ENCODE measurements at regions not wholly inside any gene's neighbourhood (a gene's known extent, or its start where the extent isn't known, plus 50 kb on each side); places are given as distances from the start of the nearest gene placed in this dataset.

DNA sequence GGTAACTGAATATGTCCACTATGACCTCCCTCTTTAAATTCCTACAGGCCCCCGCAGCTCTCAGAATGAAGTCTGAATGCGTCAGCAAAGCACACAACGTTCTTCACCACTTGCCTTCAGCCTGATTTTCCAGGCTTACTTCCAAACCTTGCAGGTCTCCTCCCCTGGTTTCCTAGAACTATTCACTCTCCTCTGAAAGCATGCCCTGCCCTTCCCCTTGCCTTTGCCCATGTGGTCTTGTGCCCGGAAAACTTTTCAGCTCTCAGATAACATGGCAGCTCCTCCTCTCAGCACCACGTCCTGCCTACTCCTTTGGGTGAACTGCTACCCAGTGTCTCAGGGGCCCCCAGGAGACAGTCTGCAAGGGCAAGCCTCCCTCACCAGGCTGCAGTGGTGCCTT is 268.5 kb upstream of the LDB2 start:
- no peak for DNase-seq

DNA sequence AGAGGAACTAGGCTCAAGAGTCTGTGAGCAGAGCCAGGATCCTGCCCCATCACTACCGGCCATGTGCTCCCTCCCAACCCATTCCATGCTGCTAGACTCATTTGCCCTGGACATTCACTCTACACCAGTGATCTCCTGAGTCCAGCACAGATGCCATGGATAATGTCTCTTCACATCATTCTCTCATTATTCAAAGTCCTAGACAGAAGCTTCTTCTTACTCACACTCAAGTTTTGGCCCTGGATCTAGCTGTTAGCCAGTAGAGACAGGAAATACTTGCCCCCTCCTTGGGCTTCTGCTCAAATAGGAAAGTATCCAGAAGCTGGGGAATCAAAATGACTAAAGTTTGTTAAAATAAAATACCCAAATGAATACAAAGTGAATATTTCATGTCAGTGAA is 266.8 kb upstream of the LDB2 start:
- no peak for DNase-seq

DNA sequence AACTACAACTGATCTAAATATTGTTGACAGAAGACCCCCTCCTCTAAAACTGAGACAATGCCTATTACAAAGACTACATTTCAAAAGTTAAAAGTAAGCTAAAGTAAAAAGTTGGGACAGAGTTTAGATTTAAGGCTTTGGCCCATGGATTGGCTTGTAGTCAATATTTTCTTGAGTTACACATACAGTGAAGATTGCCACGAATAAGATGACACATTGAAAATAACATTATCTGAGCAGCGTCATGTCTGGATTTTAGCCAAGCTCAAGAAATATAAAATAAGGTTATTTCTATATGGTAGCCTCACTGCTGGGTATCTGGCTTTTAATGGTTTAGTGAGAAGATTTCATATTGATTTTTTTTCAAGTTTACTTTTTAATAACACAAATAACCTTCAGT is 266.2 kb upstream of the LDB2 start:
- no peak for DNase-seq

DNA sequence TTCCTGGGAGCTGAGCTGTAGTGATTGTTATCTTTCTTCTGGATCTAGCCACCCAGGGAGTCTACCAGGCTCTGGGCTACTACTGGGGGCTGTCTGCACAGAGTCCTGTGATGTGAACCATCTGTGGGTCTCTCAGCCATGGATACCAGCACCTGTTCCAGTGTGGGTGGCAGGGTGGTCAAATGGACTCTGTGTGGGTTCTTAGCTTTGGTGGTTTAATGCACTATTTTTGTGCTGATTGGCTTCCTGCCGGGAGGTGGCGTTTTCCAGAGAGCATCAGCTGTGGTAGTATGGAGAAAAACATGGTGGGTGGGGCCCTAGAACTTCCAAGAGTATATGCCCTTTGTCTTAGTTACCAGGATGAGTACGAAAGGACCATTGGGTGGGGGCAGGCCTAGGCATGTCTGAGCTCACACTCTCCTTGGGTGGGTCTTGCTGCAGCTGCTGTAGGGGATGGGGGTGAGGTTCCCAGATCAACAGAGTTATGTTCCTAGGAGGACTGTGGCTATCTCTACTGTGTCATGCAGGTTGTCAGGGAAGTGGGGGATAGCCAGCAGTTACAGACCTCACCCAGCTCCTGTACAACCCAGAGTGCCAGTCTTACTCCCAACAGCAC is 264.8 kb upstream of the LDB2 start:
- DNase-seq: no peak

DNA sequence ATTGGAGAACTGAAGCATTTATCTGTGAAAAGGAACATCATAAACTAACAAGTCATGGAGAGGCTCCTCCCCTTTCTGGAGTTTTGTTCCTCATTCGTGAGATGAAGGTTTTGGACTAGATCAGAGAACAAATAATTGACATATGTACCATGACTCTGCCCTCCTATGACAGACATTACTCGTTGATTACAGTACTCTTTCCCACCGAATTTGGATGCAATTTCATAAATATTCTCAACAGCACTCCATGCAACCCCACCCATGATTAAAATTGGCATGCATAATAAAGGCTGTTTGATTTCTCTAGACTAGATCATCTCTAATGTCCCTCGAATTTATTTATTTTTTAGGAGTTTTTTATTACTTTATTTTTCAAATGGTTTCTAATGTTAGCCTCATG is 258.9 kb upstream of the LDB2 start:
- no peak for DNase-seq

DNA sequence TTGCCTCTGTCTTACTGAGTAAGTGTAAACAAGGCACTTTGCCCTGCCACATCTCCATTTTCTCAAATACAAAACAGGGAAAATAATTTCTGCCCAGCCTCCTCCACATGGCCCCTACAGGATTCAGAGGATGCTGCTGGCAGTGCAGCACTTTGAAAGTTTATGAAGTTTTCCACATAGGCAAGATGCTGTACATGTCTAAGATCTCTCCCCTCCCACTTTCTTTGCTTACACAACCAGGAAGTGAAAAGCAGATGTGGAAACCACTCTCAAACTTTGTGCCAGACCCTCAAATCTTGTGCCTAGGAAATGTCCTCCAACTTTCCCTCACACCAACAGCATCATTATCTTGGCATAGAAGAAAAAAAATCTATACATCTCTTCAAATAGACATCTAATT is 257.0 kb upstream of the LDB2 start:
- DNase-seq: no peak

DNA sequence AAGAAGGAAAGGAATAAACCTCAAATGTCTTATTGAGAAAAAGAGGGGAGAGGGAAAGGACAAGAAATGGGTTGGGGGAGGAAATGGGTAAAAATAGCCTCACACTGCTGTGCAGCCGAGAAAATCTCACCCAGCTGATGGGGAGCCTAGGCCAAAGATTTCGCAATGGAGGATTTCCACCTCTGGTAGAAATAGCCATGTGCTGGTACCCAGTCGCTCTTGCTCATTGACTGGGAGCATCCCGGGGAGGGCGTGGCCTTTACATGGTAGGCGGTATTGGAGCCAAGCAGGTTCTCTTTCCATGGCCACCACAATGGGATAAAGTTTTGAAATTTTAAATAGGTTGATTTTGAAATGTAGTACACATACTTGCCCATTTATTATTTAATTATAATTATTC is 255.1 kb upstream of the LDB2 start:
- DNase-seq: no peak

DNA sequence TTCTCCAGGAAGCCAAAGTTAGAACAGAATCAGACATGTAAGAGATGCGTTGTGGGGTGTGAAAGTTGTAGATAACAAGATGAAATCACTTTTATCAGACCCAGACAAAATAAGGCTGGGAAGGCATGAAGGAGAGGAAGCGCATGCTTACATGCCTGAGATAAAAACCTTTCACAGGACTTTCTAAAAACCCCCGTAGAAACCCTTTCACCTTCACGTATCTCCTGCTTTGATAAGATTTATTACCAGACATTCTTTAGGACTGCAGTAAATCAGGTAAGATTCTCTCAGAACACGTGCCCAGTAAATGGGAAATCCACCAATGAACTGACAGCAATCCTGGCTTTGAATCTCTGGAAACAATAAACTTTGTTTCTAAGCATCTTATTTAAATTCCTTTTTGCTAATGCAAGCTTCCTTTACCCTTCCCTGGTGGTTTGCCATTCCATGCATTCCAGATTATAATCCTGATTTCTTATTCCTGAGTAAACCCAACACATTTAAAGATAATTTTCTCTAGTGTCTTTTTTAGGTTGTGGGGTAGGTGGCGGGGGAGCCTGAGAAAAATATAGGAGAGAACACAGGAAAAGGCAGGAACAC is 254.6 kb upstream of the LDB2 start:
- DNase-seq: no peak

DNA sequence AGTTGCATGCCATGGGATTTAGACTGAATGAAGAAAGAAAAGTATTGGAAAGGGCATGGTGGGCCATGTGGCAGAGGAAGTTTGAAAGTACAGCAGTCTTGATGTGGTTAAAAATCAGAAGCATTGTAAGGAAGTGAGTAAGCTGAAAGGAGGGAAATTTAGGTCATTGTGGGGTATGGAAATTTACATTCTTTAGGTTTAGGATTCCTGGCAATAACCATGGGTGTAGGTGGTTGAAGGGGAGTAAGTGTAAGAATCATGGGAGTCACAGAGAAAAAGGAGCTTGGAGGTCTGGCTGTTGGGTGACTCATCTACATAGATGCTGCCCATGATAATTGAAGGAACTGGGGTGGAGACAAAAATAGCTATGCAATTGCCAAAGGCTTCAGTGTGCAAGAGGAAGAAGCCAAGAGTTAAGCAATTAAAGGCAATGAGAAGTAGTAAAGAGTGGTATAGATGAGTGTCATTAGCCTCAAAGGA is 243.8 kb upstream of the LDB2 start:
- DNase-seq: peak in 3 of 4 experiments; percentile 16 to 43 (median 40)

DNA sequence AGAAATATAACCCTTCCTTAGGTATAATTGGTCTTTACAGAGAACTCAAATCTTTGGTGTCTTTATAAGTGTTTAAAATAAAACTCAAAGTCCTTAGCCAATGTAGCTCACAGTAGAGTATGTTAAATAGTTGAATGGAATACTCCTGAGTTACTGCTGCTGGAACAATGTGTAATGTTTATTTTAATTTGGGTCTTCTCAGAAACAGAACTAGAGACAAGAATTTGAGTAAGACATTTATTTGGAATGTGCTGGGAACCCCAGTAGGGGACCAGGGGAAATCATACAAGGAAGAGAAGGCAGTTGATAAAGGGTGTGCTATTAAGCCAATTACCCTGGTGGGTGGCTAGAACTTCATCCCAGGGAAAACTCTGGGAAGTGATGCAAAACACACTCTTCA is 240.4 kb upstream of the LDB2 start:
- no peak for DNase-seq

DNA sequence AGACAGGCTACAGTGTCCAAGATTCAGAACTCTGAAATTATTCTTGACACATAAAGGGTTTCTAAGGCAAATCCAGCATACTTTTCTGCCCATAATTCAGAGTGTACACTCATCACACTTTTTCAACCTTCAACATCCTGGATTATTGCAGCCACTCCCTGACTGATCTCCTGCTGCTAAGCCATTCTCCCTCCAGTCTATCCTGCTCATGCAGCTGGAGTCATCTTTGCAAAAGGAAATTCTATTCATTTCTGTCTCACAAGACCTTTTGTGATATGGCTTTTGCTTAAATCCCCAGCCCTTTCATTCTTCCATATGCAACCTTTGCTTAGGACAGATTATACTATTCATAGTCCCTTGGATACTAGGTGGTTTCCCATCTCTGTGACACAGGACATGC is 236.1 kb upstream of the LDB2 start:
- no peak for DNase-seq

DNA sequence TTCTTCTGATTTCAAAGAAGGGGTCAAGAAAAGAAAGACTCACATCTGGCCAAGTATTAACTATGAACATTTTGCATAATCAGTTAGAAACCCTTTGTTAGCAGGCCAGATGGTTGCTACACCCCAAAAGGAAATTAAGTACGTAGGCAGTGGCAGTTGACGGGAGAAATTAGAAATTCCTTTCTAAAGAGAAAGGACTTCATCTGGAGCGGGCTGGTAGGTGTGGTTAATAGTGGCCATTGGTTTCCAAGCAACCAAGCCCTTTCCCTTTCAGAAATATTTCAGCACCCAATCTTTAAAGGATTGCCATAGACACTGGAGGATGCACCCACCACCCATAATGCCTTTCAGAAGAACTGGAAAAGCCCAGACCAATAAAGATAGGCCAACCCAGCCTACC is 235.7 kb upstream of the LDB2 start:
- no peak for DNase-seq

DNA sequence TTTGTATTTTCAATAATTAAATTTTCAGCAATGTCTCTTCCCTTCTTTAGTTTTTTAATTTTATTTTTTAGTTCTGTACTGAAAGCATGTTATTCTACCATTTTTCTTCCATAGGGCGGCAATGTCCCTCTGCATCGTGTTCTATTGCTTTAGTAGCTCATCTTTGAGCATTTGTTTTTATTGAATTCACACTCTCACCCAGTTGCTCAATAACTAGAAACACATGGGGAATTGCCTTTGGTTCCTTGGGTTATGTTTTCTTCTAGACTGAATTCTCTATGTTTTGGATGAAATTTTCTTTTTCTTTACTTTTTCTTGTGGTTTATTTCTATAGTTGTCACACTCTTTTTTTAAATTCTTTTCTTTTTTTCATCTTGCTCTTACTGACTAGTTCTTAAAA is 233.8 kb upstream of the LDB2 start:
- no peak for DNase-seq

DNA sequence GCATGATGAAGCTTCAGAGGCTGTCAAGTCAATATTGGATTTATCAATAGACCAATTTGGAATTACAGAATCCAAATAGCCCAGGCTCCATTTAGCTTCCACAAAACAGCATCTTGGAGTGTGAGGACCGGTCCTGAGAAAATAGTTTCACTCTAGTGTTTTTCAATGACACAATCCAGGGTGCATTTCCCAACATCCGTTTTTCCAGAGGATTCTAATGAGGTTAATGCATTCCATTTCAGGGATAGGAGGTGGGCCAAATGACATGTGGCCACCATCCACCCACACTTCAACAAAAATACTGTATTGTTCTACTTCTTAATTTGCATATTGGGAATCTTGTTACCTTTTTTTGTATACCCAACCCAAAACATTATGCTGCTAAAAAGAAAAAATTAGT is 229.8 kb upstream of the LDB2 start:
- DNase-seq: no peak

DNA sequence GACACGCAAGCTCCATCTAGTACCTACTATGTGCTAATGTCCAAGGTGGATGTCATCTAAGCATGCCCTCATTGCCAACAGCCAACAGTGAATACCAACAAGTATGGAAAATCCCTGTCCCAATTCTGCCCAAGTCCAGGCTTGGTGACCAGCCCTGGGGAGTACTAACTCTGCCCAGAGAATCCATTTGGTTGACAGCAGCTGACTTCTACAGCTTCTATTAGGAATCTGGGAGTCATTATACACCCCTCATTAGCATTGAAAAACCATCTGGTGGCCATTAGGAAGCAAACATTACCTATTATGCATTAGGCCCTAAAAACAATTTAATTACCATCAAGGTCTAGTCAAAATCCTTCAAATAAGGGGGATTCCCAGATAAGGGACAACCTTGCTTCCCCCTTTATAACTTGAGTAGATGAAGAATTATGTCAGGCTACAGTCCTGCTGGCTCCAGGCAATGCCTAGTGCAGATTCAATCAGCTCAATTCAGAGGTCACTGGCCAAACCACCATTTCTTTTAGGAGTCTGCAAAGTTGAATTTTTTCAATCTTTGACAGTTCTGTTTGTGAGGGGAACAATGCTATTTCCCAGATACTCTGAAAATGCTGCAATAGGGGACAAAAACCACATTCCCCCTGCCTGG is 228.0 kb upstream of the LDB2 start:
- no peak for DNase-seq

DNA sequence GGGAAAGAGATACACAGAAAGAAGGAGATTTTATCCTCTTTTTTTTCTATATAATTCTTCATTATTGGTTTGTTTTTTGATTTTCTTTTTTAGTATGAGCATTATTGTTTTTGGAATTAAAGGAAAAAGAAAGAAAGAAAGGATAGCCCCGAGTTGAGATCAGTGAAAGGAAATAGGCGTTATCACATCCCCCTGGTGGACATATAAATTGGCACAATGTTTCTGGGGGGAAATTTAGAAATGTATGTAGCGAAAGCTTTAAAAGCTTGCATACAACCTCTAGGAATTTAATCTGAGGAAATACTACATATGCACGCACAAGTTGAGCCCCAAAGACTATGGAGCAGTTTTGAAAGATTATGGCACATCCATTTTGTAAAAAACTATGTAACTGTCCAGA is 226.3 kb upstream of the LDB2 start:
- DNase-seq: no peak

DNA sequence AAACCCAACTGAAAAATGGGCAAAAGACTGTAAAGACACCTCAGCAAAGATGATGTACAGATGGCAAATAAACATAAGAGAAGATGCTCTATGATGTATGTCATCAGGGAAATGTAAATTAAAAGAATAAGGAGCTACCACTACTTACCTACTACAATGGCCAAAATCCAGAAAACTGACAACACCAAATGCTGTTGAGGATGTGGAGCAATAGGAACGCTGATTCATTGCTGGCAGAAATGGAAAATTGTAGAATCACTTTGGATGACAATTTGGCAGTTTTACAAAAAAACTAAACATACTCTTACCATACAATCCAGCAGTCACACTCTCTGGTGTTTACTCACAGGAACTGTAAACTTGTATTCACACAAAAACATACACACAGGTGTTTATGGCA is 222.3 kb upstream of the LDB2 start:
- DNase-seq: no peak

DNA sequence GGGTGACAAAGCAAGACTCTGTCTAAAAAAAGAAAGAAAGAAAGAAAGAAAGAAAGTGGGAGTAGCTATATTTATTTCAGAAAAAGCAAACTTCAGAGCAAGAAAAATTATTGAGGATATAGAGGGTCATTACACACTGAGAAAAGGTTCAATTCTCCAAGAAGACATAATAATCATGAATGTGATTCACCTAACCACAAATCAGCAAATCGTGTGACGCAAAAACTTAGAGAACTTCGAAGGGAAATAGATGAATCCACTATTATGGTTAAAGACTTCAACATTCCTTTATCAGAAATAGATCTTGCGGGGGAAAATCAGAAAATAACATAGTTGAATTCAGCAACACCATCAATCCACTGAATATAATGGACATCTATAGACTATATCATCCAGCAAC is 219.3 kb upstream of the LDB2 start:
- no peak for DNase-seq

DNA sequence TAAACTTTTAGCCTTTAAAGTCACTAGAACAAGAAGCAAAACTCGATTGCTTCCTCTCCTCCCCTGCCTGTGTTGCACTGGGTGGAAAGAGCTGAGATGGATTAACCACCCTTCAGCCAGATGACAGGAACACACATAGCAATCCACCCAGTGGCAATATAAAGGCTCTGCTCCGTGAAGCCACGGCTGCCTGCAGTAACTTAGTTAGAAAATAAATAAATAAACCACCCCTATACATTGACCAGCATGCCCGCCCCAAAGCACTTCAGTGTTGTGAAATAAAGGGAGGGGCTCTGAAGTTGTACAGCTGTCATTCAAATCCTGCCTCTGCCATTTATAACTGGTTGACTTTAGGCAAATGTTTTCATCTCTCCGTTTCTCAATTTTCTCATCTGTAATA is 217.1 kb upstream of the LDB2 start:
- DNase-seq: no peak

DNA sequence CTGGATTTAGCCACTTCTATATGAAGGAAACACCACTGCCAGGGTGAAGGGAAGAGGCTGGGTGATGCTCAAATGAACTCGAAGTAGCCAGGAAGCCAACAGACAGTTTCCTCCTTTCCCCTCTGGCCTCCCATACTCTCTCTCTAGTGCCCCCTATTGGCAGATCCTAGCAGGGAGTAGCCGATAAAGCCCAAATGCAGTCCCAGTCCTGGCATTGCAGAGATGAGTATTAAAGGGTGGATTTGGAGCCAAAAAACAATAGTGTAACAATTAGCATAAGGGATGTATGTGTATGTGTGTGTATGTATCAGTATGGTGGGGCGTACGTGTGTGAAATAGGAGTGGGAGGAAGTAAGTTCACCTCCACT is 213.8 kb upstream of the LDB2 start:
- DNase-seq: peak in 3 of 4 experiments; percentile 1 to 16 (median 10)

DNA sequence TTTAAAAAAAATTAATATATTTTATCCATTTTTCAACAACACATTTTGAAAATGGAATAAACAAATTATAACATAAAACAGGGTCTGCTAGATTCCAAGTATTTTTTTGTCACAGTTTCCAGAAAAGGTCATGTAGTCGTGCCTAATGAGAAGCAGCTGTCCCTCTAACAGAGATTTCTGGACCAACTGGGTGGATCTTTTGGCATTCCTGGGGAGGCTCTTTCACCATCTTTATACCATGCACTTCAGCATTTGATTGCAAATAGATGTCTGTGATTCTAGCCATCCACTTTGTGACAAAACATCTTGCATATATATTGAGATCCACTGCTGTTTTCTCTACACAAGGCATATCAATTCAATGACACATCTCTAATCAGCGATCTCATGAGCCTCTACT is 210.7 kb upstream of the LDB2 start:
- DNase-seq: no peak

DNA sequence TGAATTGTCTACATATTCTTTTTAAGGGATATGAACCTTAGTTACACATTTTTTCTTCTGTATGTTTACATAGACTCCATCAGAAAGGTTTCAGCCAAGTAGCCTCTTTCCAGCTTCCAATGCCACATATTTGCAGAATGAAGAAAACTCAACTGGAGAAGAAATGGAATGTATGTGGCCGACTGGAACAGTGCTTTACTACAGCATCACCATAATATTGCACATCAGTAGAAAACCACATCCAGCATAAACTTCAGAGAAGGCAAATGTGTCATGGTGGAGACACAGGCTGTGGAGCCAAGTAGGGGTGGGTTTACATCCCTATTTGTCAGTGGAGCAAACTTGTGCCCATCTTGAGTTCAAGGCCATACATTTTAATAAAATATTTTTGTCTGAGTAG is 204.8 kb upstream of the LDB2 start:
- no peak for DNase-seq

DNA sequence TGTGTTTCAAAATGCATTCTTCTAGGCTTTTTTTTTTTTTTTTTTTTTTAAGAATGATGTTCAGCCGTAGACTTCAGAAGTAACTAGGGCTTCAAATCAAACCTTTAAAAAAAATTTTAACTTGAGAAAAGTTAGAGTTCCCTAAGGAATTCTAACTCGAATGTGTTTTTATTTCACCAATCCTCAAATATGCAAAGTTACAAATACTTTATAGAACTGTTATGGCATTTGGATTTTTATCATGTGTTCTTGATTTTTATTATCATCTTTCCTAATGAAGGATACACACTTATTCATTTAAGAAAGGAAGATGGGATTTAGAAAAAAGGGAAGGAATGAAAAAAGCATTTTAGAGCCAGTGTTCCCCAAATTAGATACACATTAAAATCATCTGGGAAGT is 200.6 kb upstream of the LDB2 start:
- no peak for DNase-seq

DNA sequence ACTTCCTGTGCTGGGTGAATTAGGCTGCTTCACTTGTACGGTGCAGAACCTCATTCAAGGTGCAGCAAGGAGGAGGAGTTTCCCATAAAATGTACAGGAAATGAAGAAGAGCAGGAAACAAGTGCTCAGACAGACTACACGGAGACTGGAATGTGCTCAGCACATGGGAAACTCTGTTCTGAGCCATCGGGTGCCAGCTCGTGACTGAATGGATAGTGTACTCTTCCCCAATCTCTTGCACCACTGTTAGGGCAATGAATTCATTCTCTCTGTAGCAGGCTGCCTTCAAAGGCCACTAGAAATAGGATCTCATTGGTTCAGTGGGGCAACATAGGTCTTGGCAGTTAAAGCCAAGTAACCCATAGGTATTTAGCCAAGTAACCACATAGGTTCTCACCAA is 200.0 kb upstream of the LDB2 start:
- DNase-seq: no peak

DNA sequence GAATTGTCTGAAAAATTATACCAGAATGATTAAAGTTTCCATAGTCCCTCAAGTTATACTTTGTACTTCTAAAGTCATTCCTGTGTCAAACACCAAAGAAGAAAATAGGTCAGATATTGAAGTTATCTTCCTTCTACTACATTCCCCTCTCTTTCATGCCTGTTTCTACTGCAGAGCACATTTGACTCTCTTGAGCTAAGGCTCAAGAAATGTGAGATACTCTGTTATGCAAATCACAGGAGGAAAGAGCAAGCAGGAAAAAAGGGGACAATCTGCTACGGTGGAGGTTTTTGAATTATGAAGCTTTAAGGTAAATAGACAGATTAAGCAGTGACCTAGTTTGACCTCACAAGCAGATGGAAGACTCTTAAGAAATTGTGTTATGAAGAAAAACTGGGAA is 198.9 kb upstream of the LDB2 start:
- DNase-seq: no peak

All from suppressor macrophage (primary cell).